A673 (cell line): ENCODE measurements at regions not wholly inside any gene's neighbourhood (a gene's known extent, or its start where the extent isn't known, plus 50 kb on each side); places are given as distances from the start of the nearest gene placed in this dataset.

Experiments used
- CTCF ChIP-seq: fragments of 300-800, 200-600 bp; sonication (generic); conservative IDR thresholded peaks from 2 replicates; pipeline ENCODE4 v1.5.1; 2017; ENCODE audit warnings: low read depth, mild to moderate bottlenecking, antibody characterized with exemption, low read length, moderate library complexity, mixed read lengths
- EZH2 ChIP-seq: fragments of 200-600 bp; sonication (generic); IDR thresholded peaks from 2 replicates; pipeline ENCODE4 v1.6.1; 2017; ENCODE audit warnings: borderline replicate concordance, low read depth, mild to moderate bottlenecking, mixed read lengths, antibody characterized with exemption, low read length; ENCODE audit not compliant: poor library complexity, severe bottlenecking

GRCh38 chr20:22373164-22373895, 211.0 kb downstream of the FOXA2 start:
- no peak for TF ChIP-seq EZH2
- no peak for TF ChIP-seq CTCF
